Urinary bladder (tissue), 3 donors: ENCODE measurements at regions not wholly inside any gene's neighbourhood (a gene's known extent, or its start where the extent isn't known, plus 50 kb on each side); places are given as distances from the start of the nearest gene placed in this dataset.
"Not testable (repeated sequence)": the region's sequence is repeated elsewhere in the genome, so short reads cannot be mapped to it uniquely, and the experiment has no call there.

Experiments used
- DNase-seq: peaks from one replicate; pipeline ENCODE4 v3.0.0-alpha.2; 2015; ENCODE audit errors: extremely low spot score
- H3K27ac ChIP-seq: one replicate; pipeline ENCODE4 v1.5.1; 2013; ENCODE audit warnings: low read depth, mild to moderate bottlenecking, moderate library complexity
- H3K36me3 ChIP-seq: one replicate; pipeline ENCODE4 v1.6.1; 2013; ENCODE audit warnings: mild to moderate bottlenecking, moderate library complexity; ENCODE audit not compliant: insufficient read depth
- H3K4me1 ChIP-seq: one replicate; pipeline ENCODE4 v1.6.1; 2013; ENCODE audit warnings: mild to moderate bottlenecking, moderate library complexity; ENCODE audit not compliant: insufficient read depth
- H3K4me3 ChIP-seq: one replicate; pipeline ENCODE4 v1.5.1; 2013; ENCODE audit warnings: low read depth, low read length
- WGBS: extraction: QIAGEN DNeasy Blood & Tissue Kit; methylation state at CpG from one replicate; pipeline ENCODE4 v1.1.7; 2013; 5-methylcytosine and 5-hydroxymethylcytosine counted together
- donor health status: healthy with polysubstance abuse.
- donor health status: healthy.

DNA sequence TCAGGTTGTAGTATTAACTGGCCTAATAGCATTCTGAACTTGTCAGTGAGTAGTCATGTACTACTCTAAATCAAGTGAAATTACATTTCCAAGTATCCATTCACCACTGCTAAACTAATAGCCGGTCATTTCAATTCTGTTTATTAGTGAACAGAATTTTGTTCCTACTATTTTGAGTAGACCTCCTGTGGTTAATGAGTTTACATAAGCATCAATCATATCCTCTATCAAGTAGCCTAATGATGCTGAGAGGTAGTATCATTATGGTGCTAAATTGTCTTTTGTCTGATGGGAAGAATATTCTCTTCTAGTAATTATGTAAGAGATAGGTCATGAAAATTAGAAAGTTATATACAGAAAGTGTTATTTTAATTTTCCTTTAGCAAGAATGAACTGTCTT, 602.8 kb downstream of the KCNT2 start:
- DNase-seq = no peak
- no peaks in the 10 kb centered on the region for H3K4me1 ChIP-seq
- H3K36me3 ChIP-seq = no peaks in the 10 kb centered on the region
- 99% methylated on average over 1 of the region's 1 CpG for WGBS
- H3K27ac ChIP-seq = no peak overlapping the region
- H3K4me3 ChIP-seq = no peak overlapping the region

DNA sequence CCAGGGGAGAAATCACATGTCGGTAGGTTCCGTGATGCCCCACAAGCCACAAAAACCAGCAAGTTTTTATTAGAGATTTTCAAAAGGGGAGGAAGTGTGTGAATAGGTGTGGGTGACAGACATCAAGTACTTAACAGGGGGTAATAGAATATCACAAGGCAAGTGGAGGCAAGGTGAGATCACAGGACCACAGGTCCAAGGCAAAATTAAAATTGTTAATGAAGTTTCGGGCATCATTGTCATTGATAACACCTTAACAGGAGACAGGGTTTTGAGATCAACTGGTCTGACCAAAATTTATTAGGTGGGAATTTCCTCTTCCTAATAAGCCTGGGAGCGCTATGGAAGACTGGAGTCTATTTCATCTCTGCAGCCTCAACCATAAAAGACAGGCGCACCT, 603.9 kb downstream of the KCNT2 start:
- H3K27ac ChIP-seq, H3K36me3 ChIP-seq, H3K4me3 ChIP-seq, H3K4me1 ChIP-seq, DNase-seq: not testable (repeated sequence)
- 64% methylated on average over 5 of the region's 5 CpGs for WGBS

DNA sequence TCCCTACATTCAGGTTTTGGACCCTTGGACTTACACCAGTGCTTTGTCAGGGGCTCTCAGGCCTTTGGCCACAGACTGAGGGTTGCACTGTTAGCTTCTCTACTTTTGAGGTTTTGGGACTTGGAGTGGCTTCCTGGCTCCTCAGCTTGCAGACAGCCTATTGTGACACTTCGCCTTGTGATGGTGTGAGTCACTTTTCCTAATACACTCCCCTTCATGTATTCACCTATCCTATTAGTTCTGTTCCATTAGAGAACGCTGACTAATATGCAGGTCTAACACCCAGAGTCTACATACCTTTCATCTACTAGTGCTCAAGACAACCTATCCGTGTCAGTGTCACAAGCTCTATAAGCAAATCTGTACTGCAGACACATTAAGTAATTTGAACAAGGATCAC, 605.3 kb downstream of the KCNT2 start:
- DNase-seq = no peak
- H3K4me1 ChIP-seq = no peaks in the 10 kb centered on the region
- no peak overlapping the region for H3K4me3 ChIP-seq
- no peaks in the 10 kb centered on the region for H3K36me3 ChIP-seq
- H3K27ac ChIP-seq = no peak overlapping the region
- 88% methylated on average over 3 of the region's 3 CpGs for WGBS

DNA sequence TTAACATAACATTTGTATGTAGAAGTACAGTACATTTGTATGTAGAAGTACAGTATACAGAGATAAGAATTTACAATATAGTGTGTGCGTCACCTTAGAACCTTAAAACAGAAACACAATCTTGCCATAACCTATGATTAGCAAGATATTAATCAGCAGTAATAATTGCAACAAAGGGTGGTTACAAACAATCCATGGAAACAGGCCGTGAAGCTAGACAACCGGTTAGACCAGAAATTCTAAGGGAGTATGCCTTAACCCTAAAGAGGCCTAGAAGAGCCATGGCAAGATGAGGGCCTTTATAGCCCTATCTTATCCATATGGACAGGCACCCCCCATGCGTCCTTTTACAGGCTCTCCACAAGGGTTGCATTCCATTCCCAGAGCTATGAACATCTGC, 605.9 kb downstream of the KCNT2 start:
- H3K27ac ChIP-seq, H3K4me3 ChIP-seq, H3K36me3 ChIP-seq, DNase-seq, H3K4me1 ChIP-seq: not testable (repeated sequence)
- 89% methylated on average over 4 of the region's 4 CpGs for WGBS

DNA sequence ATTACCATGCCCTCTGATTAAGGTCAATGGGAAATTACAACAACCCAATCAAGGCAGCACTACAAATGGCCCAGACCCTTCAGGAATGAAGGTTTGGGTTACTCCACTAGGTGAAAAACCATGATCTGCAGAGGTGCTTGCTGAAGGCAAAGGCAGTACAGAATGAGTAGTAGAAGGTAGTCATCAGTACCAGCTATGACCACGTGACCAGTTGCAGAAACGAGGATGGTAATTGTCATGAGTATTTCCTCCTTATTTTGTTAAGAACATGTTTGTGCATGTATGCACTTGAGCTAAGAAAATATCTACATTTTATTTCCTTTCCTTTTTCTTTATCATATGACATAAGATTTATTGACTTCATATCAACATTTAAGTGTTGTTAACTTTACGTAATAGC, 607.1 kb downstream of the KCNT2 start:
- Histone ChIP-seq H3K36me3 (no peaks in the 10 kb centered on the region), H3K4me3 (no peak overlapping the region), H3K4me1 (no peaks in the 10 kb centered on the region), H3K27ac (no peak overlapping the region)
- 81% methylated on average over 3 of the region's 3 CpGs for WGBS
- DNase-seq = no peak

DNA sequence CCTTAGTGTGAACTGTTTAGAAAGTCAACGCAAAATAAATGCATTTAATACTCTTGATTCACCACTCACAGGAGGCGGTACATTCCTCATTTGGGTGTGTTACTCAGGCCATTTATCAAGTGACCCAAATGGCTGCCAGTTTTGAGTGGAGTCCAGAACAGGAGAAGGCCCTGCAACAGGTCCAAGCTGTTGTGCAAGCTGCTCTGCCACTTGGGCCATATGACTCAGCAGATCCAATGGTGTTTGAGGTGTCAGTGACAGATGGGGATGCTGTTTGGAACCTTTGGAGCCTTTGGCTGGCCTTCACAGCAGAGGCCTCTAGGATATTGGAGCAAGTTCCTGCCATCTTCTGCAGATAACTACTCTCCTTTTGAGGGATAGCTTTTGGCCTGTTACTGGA, 609.2 kb downstream of the KCNT2 start:
- H3K27ac ChIP-seq = no peak overlapping the region
- no peaks in the 10 kb centered on the region for H3K36me3 ChIP-seq
- DNase-seq = no peak
- WGBS = 93% methylated on average over 2 of the region's 2 CpGs
- no peak overlapping the region for H3K4me3 ChIP-seq
- no peaks in the 10 kb centered on the region for H3K4me1 ChIP-seq

DNA sequence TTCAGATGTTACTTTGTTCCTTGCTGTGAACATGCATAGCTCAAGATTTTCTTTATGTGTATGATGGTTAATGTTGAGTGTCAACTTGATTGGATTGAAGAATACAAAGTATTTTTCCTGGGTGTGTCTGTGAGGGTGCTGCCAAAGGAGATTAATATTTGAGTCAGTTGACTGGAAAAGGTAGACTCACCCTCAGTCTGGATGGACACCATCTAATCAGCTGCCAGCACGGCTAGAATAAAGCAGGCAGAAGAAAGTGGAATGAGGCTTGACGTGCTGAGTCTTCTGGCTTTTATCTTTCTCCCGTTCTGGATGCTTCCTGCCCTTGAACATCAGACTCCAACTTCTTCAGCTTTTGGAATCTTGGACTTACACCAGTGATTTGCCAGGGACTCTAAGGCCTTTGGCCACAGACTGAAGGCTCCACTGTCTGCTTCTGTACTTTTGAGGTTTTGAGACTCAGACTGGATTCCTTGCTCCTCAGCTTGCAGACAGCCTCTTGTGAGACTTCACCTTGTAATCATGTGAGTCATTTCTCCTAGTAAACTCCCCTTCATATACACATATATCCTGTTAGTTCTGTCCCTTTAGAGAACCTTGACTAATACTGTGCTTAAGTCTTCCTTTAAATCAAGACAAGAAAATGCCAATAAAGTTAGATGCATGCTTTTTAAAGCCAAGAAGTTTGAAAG, 626.6 kb downstream of the KCNT2 start:
- 71% methylated on average over 3 of the region's 3 CpGs for WGBS
- Histone ChIP-seq H3K4me3 (no peak overlapping the region), H3K36me3 (no peaks in the 10 kb centered on the region), H3K4me1 (no peaks in the 10 kb centered on the region), H3K27ac (no peak overlapping the region)
- no peak for DNase-seq

DNA sequence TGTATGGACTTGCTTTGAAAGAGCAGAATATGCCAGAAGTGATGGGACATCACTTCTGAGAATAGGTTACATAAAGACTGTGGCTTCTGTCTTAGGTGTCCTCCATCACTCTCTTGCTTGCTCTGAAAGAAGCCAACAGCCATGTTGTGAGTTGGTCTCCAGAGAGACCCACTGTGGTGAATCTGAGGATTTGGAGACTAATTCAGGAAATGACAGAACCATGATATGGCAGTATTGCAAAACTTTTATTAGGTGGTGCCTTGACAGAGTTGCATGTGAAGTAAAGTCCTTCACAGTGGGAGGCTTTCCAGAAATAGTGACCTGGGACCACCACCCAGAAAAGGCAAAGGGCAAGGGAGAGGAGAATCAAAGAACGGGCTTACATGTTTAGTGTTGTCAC, 628.6 kb downstream of the KCNT2 start:
- WGBS = 80% methylated on average over 1 of the region's 1 CpG
- Histone ChIP-seq H3K4me3 (no peak overlapping the region), H3K27ac (no peak overlapping the region), H3K4me1 (no peaks in the 10 kb centered on the region), H3K36me3 (no peaks in the 10 kb centered on the region)
- DNase-seq = no peak

DNA sequence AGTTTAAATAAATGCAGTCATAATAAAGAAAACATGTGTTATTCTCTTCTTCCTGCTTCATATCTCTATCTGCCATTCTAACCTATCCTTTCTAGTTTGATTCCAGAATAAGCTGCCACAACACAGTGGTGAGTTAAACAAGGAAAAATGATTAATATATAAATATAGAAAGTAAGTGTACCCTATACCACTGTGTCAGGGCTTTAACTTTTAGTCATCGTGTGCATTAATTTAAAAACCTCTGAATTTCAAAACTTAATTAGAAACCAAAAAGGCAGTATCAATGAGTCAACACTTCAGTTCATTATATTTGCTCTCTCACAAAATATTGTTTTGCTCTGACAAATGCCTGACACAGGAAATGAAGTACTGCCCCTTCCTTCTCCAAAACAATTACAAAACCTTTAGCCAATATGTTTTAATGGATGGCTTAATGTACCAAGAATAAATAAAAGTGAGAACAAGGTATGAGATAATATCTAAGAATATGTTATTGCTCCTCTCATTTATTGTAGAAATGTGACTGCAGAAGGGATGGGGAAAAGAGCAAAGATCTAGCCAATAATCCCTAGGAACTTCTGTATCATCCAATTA, 634.8 kb downstream of the KCNT2 start:
- no peaks in the 10 kb centered on the region for H3K36me3 ChIP-seq
- no peak overlapping the region for H3K27ac ChIP-seq
- 84% methylated on average over 1 of the region's 1 CpG for WGBS
- no peaks in the 10 kb centered on the region for H3K4me1 ChIP-seq
- DNase-seq = no peak
- no peak overlapping the region for H3K4me3 ChIP-seq

DNA sequence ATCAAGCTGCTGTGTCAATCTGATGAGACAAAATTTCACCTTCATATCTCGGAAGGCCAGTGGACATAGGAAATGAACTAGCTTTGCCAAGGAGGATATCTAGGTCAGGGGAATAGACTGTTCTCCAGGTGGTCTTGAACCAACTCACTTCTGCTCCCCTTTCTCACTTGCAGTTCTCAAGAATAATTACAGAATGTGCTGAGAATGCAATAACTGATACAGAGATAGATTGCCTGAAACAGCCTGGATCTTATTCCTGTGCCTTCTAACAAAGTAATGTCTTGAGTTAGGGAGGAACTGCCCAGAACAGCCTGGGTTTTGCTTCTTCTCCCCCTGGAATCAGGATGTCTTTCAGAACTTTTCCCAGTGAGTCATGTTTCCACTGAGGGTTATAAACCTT, 636.7 kb downstream of the KCNT2 start:
- no peak for DNase-seq
- 99% methylated on average over 1 of the region's 1 CpG for WGBS
- no peak overlapping the region for H3K27ac ChIP-seq
- no peaks in the 10 kb centered on the region for H3K36me3 ChIP-seq
- no peak overlapping the region for H3K4me3 ChIP-seq
- H3K4me1 ChIP-seq = no peaks in the 10 kb centered on the region

DNA sequence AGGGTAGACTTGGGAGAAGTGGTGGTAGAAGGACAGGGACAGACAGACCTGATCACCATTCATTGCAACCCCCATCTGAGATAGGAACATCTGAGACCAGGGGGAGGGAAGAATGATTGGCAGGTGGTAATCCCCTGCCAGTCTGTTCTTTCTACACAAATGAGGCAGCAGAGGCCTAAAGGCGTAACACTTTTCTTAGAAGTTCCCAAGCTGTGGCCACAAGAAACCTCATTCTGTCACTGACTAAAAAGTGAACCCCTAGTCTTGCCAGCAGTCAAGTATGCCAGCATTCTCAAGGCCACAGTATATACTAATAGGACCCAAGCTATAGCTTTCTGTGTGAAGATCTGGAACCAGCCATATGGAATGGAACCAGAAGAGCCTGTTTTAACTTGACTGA, 638.0 kb downstream of the KCNT2 start:
- 91% methylated on average over 1 of the region's 1 CpG for WGBS
- no peaks in the 10 kb centered on the region for H3K4me1 ChIP-seq
- H3K4me3 ChIP-seq = no peak overlapping the region
- H3K36me3 ChIP-seq = no peaks in the 10 kb centered on the region
- DNase-seq = no peak
- H3K27ac ChIP-seq = no peak overlapping the region

DNA sequence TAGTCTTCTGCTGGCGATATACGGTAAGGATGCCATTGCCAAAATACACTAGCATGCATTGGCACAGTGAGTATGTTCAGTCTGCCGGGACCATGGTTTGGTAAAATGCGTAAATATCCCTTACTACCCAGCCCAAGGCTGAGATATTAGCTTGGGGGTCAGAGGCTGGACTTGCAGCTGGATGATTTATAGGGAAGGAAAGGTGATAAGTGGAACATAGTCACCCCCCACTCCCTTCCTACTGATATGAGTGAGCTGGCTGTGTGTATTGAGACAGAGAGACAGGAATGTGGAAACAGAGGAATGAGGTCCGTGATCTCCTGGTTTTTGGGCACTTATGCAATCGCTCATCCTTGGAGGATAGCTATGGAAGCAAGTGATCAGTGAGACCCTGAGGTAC, 642.8 kb downstream of the KCNT2 start:
- DNase-seq = no peak
- H3K36me3 ChIP-seq = no peaks in the 10 kb centered on the region
- WGBS = 80% methylated on average over 6 of the region's 6 CpGs
- no peaks in the 10 kb centered on the region for H3K4me1 ChIP-seq
- no peak overlapping the region for H3K4me3 ChIP-seq
- no peak overlapping the region for H3K27ac ChIP-seq

DNA sequence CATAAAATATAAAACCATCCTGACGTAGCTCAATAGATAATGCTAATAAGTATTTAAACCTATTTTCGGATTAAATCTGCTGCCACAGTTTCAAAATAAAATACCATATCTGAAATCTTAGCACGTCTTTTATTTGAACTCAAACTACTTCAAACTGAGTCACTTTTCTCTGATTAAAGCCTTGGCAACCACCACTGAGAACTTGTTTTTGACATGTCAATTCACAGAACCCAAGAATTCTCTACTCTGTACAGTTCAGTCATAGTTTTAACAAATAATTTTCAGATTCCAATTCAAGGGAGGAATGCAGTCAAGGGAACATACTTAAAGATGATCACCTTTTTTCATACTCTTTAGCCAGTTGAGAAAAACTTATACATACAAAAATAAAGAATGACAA, 643.2 kb downstream of the KCNT2 start:
- DNase-seq = no peak
- Histone ChIP-seq H3K27ac (no peak overlapping the region), H3K4me3 (no peak overlapping the region), H3K36me3 (no peaks in the 10 kb centered on the region), H3K4me1 (no peaks in the 10 kb centered on the region)
- 37% methylated on average over 3 of the region's 3 CpGs for WGBS

DNA sequence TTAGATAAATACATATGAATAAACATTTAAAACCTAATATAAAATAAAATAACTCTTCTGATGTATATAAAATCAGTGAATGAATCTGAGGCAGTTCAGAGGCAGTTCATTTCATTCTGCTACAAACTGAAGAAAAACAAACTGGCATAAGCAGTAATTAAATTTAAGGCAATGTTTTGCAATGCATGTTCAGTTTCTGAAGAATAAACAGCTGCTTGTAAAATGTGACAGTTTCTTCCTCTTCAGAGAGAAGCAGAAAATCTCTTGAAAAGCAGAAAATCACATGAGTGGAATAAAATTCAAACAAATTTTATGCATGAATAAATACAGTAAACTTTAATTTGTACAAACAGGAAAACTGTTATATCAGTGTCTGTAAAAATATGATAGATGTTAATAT, 643.7 kb downstream of the KCNT2 start:
- no peak for DNase-seq
- no peaks in the 10 kb centered on the region for H3K36me3 ChIP-seq

DNA sequence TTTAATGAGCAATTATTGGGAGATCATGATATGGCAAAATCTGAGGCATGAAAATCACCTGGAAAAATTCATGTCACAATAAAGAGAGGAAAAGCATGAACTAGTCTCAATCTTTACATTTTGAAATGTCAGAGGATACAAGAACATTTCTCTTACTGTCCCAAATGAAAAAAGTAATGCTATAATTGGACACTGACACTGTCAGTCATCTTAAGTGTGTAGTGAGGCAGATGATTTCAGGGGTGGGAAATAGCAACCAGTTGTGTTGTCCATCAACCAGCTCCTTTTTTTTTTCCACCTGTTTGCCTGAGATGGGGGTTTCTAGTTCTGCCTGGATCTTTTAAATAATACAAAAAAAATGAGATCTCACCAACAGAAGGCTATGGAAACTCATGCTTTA, 646.2 kb downstream of the KCNT2 start:
- H3K4me3 ChIP-seq = no peak overlapping the region
- no peaks in the 10 kb centered on the region for H3K36me3 ChIP-seq
- H3K4me1 ChIP-seq = no peaks in the 10 kb centered on the region
- no peak overlapping the region for H3K27ac ChIP-seq
- DNase-seq = no peak

More for the DNA sequence above, 643.7 kb downstream of the KCNT2 start:
- Histone ChIP-seq H3K4me3 (no peak overlapping the region), H3K4me1 (no peaks in the 10 kb centered on the region), H3K27ac (no peak overlapping the region)
